ENCODE measurements at regions not wholly inside any gene's neighbourhood (a gene's known extent, or its start where the extent isn't known, plus 50 kb on each side); places are given as distances from the start of the nearest gene placed in this dataset.

DNA sequence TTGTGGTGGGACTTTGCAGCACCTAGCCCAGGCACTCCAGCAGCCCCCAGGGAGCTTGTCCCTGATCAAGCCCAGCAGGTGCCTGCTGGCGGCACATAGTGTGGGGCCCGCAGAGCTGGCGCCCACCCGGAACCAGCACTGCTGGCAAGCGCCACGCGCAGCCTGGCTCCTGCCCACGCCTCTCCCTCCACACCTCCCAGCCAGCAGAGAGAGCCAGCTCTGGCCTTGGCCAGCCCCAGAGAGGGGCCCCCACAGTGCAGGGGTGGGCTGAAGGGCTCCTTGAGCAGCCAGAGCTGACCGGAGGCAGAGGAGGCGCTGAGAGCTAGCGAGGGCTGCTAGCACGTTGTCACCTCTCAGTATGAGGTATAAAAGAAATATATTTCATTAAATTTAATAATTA is 716.5 kb upstream of the MAP3K7 start:
- H3K23ac ChIP-seq (ENCODE audit: insufficient read length) = no peak overlapping the region
- H2AFZ ChIP-seq (ENCODE audit: low read length) = no peak overlapping the region
- H2BK15ac ChIP-seq (ENCODE audit: low read length) = no peak overlapping the region
- no peaks in the 10 kb centered on the region for H3K79me1 ChIP-seq (ENCODE audit: low read depth, low read length)
- H2BK5ac ChIP-seq (ENCODE audit: low read depth, low read length) = no peak overlapping the region
- H3K56ac ChIP-seq (replicated peaks; ENCODE audit: insufficient read length, low read depth, low read length) = no peak overlapping the region
- no peak overlapping the region for H3K14ac ChIP-seq (ENCODE audit: insufficient read length)
- no peak overlapping the region for H4K91ac ChIP-seq (replicated peaks; ENCODE audit: insufficient read length, low read length)
- FAIRE-seq = no peak
- ChIA-PET POLR2A (ENCODE audit: partially characterized antibody) (no interaction called here), CTCF (ENCODE audit: partially characterized antibody) (interaction anchor here (0.9 to 2.1 kb wide), 7 partner anchors 17 to 362 kb away, joined by 3 to 5 read pairs (median 4); no protein-coding TSS in a partner anchor)
- H3K4me2 ChIP-seq (ENCODE audit: insufficient read depth in 1 of 2, low read depth in 2 of 2, low read length in 2 of 2) = no peak overlapping the region
- peaks cover 5 to 11% (median 10%) of the 10 kb centered on the region in 4 experiments; a peak in 5 of 7 replicates for H3K4me1 ChIP-seq (replicated peaks in 1 of 4; ENCODE audit: control insufficient read depth in 3 of 4, insufficient read depth in 4 of 4, low read length in 3 of 4)
- H3K4me3 ChIP-seq (ENCODE audit: extremely low read depth in 1 of 4, insufficient read depth in 2 of 4, low read depth in 3 of 4, low read length in 4 of 4) = no peak overlapping the region
- no peak overlapping the region for H2BK120ac ChIP-seq (replicated peaks; ENCODE audit: low read depth, low read length)
- no peak for DNase-seq (ENCODE audit: low read depth in 1 of 2, low spot score in 2 of 2)
- no peak overlapping the region for H3K27ac ChIP-seq (ENCODE audit: low read depth, low read length)
- no peak overlapping the region for H2AK5ac ChIP-seq (ENCODE audit: low read depth, low read length)
- H2BK20ac ChIP-seq (ENCODE audit: low read length) = no peak overlapping the region
- 97% methylated on average over 12 of the region's 12 CpGs; no CpG with 5 or more reads in 1 of the 2 experiments for WGBS, 2 experiments (ENCODE audit: extremely low coverage in 1 of 2, insufficient coverage in 1 of 2, insufficient read length in 1 of 2, insufficient replicate concordance in 2 of 2, low coverage in 1 of 2, low lambda C conversion rate in 2 of 2, missing lambda C conversion rate in 1 of 2)
- peaks cover 27 to 55% (median 43%) of the 10 kb centered on the region in 4 experiments for H3K27me3 ChIP-seq (replicated peaks in 1 of 4; ENCODE audit: control insufficient read depth in 3 of 4, extremely low read depth in 1 of 4, insufficient read depth in 3 of 4, low read length in 3 of 4)
- 0 out of 8 replicates have a peak, but pooled peaks cover 0 to 4% (median 0%) of the 10 kb centered on the region in 4 experiments for H3K36me3 ChIP-seq (ENCODE audit: control insufficient read depth in 2 of 4, insufficient read depth in 4 of 4, low read length in 3 of 4)
- H3K23me2 ChIP-seq (ENCODE audit: low read depth, low read length) = no peaks in the 10 kb centered on the region
- peaks cover 4 to 5% of the 10 kb centered on the region in 2 experiments for H4K20me1 ChIP-seq (replicated peaks in 1 of 2; ENCODE audit: control insufficient read depth in 1 of 2, insufficient read depth in 2 of 2, low read length in 2 of 2)
- H4K8ac ChIP-seq (ENCODE audit: extremely low read depth, insufficient read depth, low read length) = no peak overlapping the region
- no peak overlapping the region for H3K4ac ChIP-seq (replicated peaks; ENCODE audit: insufficient read length, low read depth, low read length)
- H3K18ac ChIP-seq (ENCODE audit: extremely low read depth, low read length) = no peak overlapping the region
- H4K5ac ChIP-seq (ENCODE audit: insufficient read length, low read depth, low read length) = no peak overlapping the region
- H2BK12ac ChIP-seq (ENCODE audit: low read depth, low read length) = no peak overlapping the region
- H3K9me3 ChIP-seq (ENCODE audit: insufficient read depth in 2 of 2, low read depth in 1 of 2, low read length in 1 of 2) = peaks cover 0 to 9% of the 10 kb centered on the region in 2 experiments; a peak in 1 of 4 replicates
- no peaks in the 10 kb centered on the region for H3K79me2 ChIP-seq (ENCODE audit: control insufficient read depth in 1 of 2, insufficient read depth in 2 of 2, low read length in 2 of 2)
- H3K9ac ChIP-seq (replicated peaks in 1 of 4; ENCODE audit: extremely low read depth in 1 of 4, low read depth in 3 of 4, low read length in 3 of 4) = no peak overlapping the region
- TF ChIP-seq POLR2AphosphoS5 (IDR thresholded peaks at IDR 0.05; ENCODE audit: low read depth, low read length) (no peak), POU5F1 (IDR thresholded peaks at IDR 0.05; ENCODE audit: low read depth, low read length) (no peak), EP300 (IDR thresholded peaks at IDR 0.05; ENCODE audit: borderline replicate concordance in 1 of 2, low read depth in 2 of 2, low read length in 2 of 2) (no peak), SAP30 (IDR thresholded peaks at IDR 0.05; ENCODE audit: insufficient read depth, insufficient replicate concordance, low read length) (no peak), SP2 (IDR thresholded peaks at IDR 0.05; ENCODE audit: low read length) (no peak), SIRT6 (IDR thresholded peaks at IDR 0.05; ENCODE audit: low read length) (no peak), HDAC2 (IDR thresholded peaks at IDR 0.05; ENCODE audit: borderline replicate concordance in 1 of 2, low read depth in 2 of 2, low read length in 2 of 2) (no peak), CHD2 (IDR thresholded peaks at IDR 0.05; ENCODE audit: low read length) (no peak)
- TF ChIP-seq, protein P1, sequence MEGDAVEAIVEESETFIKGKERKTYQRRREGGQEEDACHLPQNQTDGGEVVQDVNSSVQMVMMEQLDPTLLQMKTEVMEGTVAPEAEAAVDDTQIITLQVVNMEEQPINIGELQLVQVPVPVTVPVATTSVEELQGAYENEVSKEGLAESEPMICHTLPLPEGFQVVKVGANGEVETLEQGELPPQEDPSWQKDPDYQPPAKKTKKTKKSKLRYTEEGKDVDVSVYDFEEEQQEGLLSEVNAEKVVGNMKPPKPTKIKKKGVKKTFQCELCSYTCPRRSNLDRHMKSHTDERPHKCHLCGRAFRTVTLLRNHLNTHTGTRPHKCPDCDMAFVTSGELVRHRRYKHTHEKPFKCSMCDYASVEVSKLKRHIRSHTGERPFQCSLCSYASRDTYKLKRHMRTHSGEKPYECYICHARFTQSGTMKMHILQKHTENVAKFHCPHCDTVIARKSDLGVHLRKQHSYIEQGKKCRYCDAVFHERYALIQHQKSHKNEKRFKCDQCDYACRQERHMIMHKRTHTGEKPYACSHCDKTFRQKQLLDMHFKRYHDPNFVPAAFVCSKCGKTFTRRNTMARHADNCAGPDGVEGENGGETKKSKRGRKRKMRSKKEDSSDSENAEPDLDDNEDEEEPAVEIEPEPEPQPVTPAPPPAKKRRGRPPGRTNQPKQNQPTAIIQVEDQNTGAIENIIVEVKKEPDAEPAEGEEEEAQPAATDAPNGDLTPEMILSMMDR (IDR thresholded peaks at IDR 0.05; ENCODE audit: control extremely low read depth in 1 of 3, insufficient read depth in 1 of 3, low read depth in 1 of 3, low read length in 3 of 3) = no peak
- TF ChIP-seq, protein P2, sequence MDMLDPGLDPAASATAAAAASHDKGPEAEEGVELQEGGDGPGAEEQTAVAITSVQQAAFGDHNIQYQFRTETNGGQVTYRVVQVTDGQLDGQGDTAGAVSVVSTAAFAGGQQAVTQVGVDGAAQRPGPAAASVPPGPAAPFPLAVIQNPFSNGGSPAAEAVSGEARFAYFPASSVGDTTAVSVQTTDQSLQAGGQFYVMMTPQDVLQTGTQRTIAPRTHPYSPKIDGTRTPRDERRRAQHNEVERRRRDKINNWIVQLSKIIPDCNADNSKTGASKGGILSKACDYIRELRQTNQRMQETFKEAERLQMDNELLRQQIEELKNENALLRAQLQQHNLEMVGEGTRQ (IDR thresholded peaks at IDR 0.05; ENCODE audit: low read length) = no peak

All from H1 (cell line).